Activated CD8-positive, alpha-beta T cell treated with anti-CD3 and anti-CD28 coated beads, Interleukin-2, amount 10 ng/mL, durations not matched to agents 7 days and 5 days (primary cell): ENCODE measurements at regions not wholly inside any gene's neighbourhood (a gene's known extent, or its start where the extent isn't known, plus 50 kb on each side); places are given as distances from the start of the nearest gene placed in this dataset.

ENCODE experiments used
- ATAC-seq: fragments of 150-1000 bp; cut with Tn5 transposase; one replicate; pipeline ENCODE4 v1.10.0; 2021; ENCODE audit warnings: moderate library complexity
- CTCF ChIA-PET: fragments of 350-600 bp; sonication (Branson Sonifier 250); formaldehyde crosslinking; loops from one replicate; lab custom pipeline; 2021; ENCODE audit warnings: antibody characterized with exemption; lab: Charles Lee
- POLR2A ChIA-PET: fragments of 350-600 bp; sonication (Branson Sonifier 250); formaldehyde crosslinking; loops from one replicate; lab custom pipeline; 2021; ENCODE audit warnings: antibody characterized with exemption; lab: Charles Lee
- DNase-seq: peaks from one replicate; pipeline ENCODE4 v3.0.0-alpha.2; 2020
- H3K27ac Mint-ChIP-seq: one replicate; pipeline ENCODE4 v1.8.0; 2021; ENCODE audit warnings: mild to moderate bottlenecking, mixed read lengths
- H3K27me3 Mint-ChIP-seq: one replicate; pipeline ENCODE4 v1.8.0; 2021; ENCODE audit warnings: low read depth, mixed read lengths
- H3K36me3 Mint-ChIP-seq: one replicate; pipeline ENCODE4 v1.8.0; 2021; ENCODE audit warnings: low read depth, mixed read lengths
- H3K4me1 Mint-ChIP-seq: one replicate; pipeline ENCODE4 v1.8.0; 2021; ENCODE audit warnings: low read depth, mixed read lengths
- H3K4me3 Mint-ChIP-seq: one replicate; pipeline ENCODE4 v1.8.0; 2021; ENCODE audit warnings: mild to moderate bottlenecking, mixed read lengths
- H3K9me3 Mint-ChIP-seq: one replicate; pipeline ENCODE4 v1.8.0; 2022; ENCODE audit warnings: mixed read lengths; ENCODE audit not compliant: insufficient read depth

DNA sequence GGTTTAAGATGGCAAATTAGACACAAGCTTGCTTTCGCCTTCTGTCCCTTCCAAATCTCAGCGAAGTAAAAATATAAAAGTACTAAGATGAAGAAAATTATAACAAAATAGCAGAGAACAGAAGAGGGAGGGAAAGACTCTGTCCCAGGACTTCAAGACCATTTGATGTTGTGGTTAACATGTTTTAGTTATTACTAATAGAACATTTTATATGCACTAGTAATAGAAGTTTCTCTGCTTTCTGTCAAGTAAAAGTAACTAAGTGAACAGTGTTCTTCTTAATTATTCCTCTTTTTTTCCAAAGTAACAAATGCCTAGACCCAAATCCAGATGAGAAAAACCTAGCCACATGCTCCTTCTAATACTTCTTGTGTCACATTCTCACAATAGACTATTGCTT is 85.1 kb upstream of the DAAM1 start:
- ChIA-PET CTCF (no interaction called here), POLR2A (no interaction called here)
- no peak overlapping the region for H3K27ac Mint-ChIP-seq
- no peaks in the 10 kb centered on the region for H3K4me1 Mint-ChIP-seq
- H3K36me3 Mint-ChIP-seq, result no peaks in the 10 kb centered on the region
- peaks cover 20% of the 10 kb centered on the region for H3K27me3 Mint-ChIP-seq
- no peaks in the 10 kb centered on the region for H3K9me3 Mint-ChIP-seq
- ATAC-seq (no peak), DNase-seq (no peak)
- no peak overlapping the region for H3K4me3 Mint-ChIP-seq

DNA sequence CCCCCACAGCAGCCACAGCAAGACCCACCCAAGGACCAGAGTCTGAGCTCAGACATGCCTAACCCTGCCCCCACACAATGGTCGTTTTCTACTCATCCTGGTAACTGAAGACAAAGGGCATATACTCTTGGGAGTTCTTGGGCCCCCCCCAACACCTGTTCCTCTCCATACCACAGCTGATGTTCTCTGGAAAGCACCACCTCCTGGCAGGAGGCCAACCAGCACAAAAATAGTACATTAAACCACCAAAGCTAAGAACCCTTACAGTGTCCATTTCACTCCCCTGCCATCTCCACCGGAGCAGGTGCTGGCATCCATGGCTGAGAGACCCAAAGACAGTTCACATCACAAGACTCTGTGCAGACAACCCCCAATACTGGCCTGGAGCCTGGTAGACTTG is 80.6 kb upstream of the DAAM1 start:
- H3K4me1 Mint-ChIP-seq, result no peaks in the 10 kb centered on the region
- H3K4me3 Mint-ChIP-seq, result no peak overlapping the region
- peaks cover 28% of the 10 kb centered on the region for H3K27me3 Mint-ChIP-seq
- H3K36me3 Mint-ChIP-seq, result no peaks in the 10 kb centered on the region
- ATAC-seq (no peak), DNase-seq (no peak)
- no peaks in the 10 kb centered on the region for H3K9me3 Mint-ChIP-seq
- ChIA-PET CTCF (interaction anchor here (1.3 kb wide), 1 partner anchor 336 kb away, joined by 3 read pairs; no protein-coding TSS in a partner anchor), POLR2A (no interaction called here)
- H3K27ac Mint-ChIP-seq, result no peak overlapping the region

DNA sequence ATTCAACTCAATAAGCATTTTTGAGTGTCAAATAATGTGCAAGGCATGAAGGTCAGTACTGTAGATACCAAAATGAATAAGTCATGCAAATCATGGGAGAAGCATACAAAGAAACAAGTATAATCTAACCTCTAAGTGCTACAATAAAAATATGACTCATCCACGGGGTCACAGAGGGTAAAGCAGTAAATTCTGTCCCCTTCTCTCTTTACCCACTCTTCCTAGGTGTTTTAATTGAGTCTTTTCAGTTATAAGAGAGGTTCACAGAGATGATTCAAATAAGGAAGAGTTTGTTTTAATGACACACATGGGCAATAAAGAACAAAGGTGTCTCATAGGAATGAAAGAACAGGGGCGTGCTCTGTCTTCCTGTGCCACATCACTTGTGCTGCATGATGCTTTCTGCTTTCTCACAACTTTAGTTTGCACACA is 71.5 kb upstream of the DAAM1 start:
- ATAC-seq (no peak), DNase-seq (no peak)
- ChIA-PET POLR2A (no interaction called here), CTCF (no interaction called here)
- no peaks in the 10 kb centered on the region for H3K36me3 Mint-ChIP-seq
- no peak overlapping the region for H3K4me3 Mint-ChIP-seq
- H3K4me1 Mint-ChIP-seq, result no peaks in the 10 kb centered on the region
- H3K27ac Mint-ChIP-seq, result no peak overlapping the region
- H3K27me3 Mint-ChIP-seq, result peaks cover 47% of the 10 kb centered on the region
- H3K9me3 Mint-ChIP-seq, result no peaks in the 10 kb centered on the region

DNA sequence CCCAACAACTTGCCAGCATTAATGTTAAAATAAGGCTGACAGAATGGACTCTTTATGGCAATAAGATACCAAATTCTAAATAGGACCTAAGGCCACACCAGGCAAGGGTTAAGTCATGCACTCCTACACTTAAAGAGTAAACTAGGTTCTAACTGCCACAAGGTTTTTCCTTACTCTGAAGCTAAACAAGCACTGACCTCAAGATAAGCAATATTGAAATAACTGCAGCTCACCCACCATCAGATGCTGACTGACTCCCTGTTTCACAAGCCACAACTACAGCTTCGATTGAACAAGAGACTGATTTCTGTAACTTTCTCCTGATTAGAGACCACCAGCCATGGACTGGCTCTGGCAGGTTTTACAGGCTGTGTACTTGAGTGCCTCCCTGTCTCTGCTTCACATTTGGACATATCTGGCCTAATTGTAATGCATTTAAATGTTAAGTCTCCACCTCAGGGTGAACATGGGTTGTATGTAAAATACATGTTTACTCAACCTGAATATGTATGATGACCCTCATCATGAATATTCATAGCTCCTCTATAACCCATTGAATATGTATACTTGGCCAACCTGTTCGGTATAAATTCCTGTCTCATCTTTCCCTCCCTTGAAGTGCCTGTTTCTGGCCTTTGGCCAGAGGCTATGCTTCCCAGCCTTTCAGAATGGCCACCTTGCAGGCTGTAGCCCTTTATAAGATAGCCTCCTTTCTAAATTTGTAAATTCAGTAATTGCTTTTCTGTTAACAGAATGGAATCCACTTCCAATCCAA is 70.5 kb upstream of the DAAM1 start:
- DNase-seq (no peak), ATAC-seq (no peak)
- peaks cover 48% of the 10 kb centered on the region for H3K27me3 Mint-ChIP-seq
- no peaks in the 10 kb centered on the region for H3K4me1 Mint-ChIP-seq
- CTCF ChIA-PET, result interaction anchor here (0.6 kb wide), 1 partner anchor 616 kb away, joined by 3 read pairs; no protein-coding TSS in a partner anchor
- H3K4me3 Mint-ChIP-seq, result no peak overlapping the region
- no peaks in the 10 kb centered on the region for H3K9me3 Mint-ChIP-seq
- no peaks in the 10 kb centered on the region for H3K36me3 Mint-ChIP-seq
- POLR2A ChIA-PET, result no interaction called here
- no peak overlapping the region for H3K27ac Mint-ChIP-seq

DNA sequence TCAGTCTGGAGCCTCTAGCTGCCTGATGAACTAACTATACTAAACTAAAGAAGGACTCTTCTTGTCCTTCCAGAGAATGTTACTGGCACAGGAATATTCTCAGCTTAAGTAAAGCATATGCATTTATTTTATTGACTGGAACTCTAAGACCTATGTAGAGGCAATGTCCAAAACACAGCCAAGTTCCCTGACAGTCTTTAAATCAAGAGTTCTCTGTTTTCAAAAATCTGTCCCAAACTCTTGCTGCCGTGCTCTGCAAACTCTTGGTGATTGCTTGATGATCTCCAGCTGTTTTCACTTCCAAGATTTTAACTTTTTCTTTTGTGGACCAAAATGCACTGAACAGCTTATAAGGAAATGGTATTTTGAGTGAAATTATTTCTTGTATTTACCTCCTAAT is 67.5 kb upstream of the DAAM1 start:
- H3K27ac Mint-ChIP-seq, result no peak overlapping the region
- no peaks in the 10 kb centered on the region for H3K4me1 Mint-ChIP-seq
- DNase-seq (no peak), ATAC-seq (no peak)
- no peaks in the 10 kb centered on the region for H3K9me3 Mint-ChIP-seq
- CTCF ChIA-PET, result interaction anchor here (0.6 to 1.6 kb wide), 5 partner anchors 9 to 641 kb away, joined by 3 to 6 read pairs (median 3); partner anchors contain the start of gene CCDC175
- H3K4me3 Mint-ChIP-seq, result no peak overlapping the region
- H3K27me3 Mint-ChIP-seq, result peaks cover 48% of the 10 kb centered on the region
- H3K36me3 Mint-ChIP-seq, result no peaks in the 10 kb centered on the region
- POLR2A ChIA-PET, result no interaction called here

DNA sequence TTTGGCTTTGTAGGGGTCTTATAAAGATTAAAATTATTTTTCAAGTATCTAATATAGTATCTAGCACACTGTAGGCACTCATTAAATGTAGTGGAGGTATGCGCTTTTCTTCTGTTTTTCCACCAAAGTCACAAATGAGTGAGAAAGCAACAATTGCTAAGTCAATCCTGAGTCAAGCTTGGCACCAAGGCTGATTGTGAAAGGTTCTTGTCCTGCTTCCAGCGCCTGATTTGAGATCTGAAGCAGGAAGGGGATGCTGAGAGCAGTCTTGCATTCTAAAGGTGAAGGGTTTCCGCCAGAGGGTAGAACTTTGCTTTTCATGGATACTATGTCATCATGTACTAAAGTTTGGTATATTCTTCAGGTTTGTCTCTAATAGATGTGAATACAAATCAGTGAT is 64.9 kb upstream of the DAAM1 start:
- POLR2A ChIA-PET, result no interaction called here
- DNase-seq (no peak), ATAC-seq (no peak)
- H3K36me3 Mint-ChIP-seq, result no peaks in the 10 kb centered on the region
- H3K4me3 Mint-ChIP-seq, result no peak overlapping the region
- H3K27ac Mint-ChIP-seq, result no peak overlapping the region
- no peaks in the 10 kb centered on the region for H3K9me3 Mint-ChIP-seq
- peaks cover 39% of the 10 kb centered on the region for H3K27me3 Mint-ChIP-seq
- no peaks in the 10 kb centered on the region for H3K4me1 Mint-ChIP-seq
- CTCF ChIA-PET, result interaction anchor here (1.0 to 2.3 kb wide), 2 partner anchors 9 to 315 kb away, joined by 3 to 12 read pairs; no protein-coding TSS in a partner anchor

DNA sequence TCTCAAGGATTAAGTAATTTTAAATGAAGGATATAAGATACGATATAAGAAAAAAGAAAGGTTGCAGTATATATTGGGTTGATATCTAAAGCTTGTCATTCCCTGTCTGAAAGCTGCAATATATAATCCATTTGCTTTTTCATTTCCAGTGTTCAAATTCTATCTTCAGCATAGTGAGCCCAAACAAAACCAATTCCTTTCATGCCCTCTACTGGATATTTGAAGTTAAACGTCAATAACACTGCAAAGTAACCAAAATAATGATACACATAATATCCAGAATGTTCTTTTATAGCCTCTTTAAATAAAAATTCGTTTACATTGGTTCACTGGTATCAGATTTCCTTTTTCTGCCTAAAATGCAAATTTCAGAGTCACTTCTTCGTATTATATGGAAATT is 64.5 kb upstream of the DAAM1 start:
- ATAC-seq (no peak), DNase-seq (no peak)
- CTCF ChIA-PET, result interaction anchor here (1.0 to 2.3 kb wide), 3 partner anchors 10 to 315 kb away, joined by 3 to 12 read pairs (median 4); no protein-coding TSS in a partner anchor
- POLR2A ChIA-PET, result no interaction called here
- Mint-ChIP-seq H3K27me3 (peaks cover 40% of the 10 kb centered on the region), H3K36me3 (no peaks in the 10 kb centered on the region), H3K4me1 (no peaks in the 10 kb centered on the region), H3K27ac (no peak overlapping the region), H3K9me3 (no peaks in the 10 kb centered on the region), H3K4me3 (no peak overlapping the region)

DNA sequence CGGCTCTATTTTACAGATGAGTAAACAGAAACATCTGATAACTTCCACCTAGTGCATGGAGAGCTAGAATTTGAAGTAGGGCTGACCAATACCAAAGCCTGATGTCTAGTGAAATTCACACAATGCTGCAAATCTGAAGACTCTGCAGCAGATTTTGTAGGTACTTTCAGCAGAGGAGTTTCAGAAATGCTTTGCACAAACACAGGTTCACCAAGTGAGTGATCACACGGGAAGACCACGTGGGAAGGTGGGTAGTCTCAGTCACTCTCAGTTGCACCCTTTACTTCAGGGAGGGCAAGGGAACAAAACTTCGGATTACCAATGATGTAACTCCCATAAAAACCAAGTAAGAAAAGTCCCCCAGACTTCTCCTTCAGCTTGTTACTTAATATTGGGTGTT is 63.3 kb upstream of the DAAM1 start:
- CTCF ChIA-PET, result interaction anchor here (1.0 to 2.3 kb wide), 6 partner anchors 20 to 624 kb away, joined by 3 to 16 read pairs (median 6); partner anchors contain the start of gene CCDC175
- POLR2A ChIA-PET, result no interaction called here
- no peak for DNase-seq
- Mint-ChIP-seq H3K27ac (no peak overlapping the region), H3K36me3 (no peaks in the 10 kb centered on the region), H3K4me1 (no peaks in the 10 kb centered on the region), H3K27me3 (peaks cover 31% of the 10 kb centered on the region), H3K4me3 (no peak overlapping the region), H3K9me3 (no peaks in the 10 kb centered on the region)
- ATAC-seq, result no peak

DNA sequence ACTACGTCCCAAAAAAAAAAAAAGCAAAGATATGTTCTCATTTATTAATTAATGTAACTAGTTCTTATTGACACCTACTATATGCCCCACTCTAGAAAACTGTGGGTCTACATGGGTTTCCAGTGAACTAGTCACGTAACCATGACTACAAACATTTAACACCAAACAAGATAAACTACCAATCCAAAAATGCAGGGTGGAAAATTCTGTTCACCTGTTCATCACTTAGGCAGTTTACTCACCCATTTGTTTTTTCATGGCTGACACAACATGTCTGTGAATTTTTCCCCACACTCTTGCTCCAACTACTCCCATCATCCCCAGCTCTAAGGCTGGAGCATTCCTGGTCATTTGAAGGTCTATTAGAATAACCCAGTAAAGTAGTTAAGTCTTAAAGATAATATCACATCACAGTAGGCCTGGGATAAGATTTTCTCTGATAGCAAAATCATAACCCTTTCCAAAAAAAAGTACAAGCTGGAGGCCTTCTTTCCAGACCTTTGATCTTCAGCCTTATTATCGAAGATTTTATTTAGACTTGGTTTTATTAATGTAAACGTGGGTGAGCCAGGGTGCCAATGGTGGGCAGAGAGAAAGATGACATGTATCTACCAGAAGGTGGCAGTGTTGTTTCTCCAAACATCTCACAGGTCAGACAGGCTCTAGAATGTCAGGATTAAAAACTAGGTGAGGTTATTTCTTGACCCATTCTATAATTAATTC is 61.6 kb upstream of the DAAM1 start:
- peak; percentile 32 for DNase-seq
- Mint-ChIP-seq H3K27me3 (peaks cover 28% of the 10 kb centered on the region), H3K27ac (no peak overlapping the region), H3K9me3 (no peaks in the 10 kb centered on the region), H3K36me3 (no peaks in the 10 kb centered on the region), H3K4me3 (no peak overlapping the region), H3K4me1 (no peaks in the 10 kb centered on the region)
- ChIA-PET POLR2A (no interaction called here), CTCF (interaction anchor here (0.7 to 1.4 kb wide), 6 partner anchors 226 to 1192 kb away, joined by 3 to 7 read pairs (median 3); no protein-coding TSS in a partner anchor)
- peak; percentile 90 for ATAC-seq

DNA sequence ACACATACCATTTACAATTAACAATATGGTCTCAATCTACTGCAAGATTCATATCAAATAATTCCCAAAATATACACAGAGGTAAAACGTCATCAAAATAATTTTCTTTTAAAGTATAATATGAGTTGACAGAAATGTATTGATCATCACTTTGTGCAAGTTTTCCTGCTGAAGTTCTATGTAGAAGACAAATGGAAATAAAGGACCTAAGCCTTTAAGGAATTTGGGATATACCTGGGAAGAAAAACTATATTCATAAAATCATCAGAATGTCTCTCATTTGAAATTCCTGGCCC is 61.1 kb upstream of the DAAM1 start:
- H3K27ac Mint-ChIP-seq, result no peak overlapping the region
- no peak for DNase-seq

DNA sequence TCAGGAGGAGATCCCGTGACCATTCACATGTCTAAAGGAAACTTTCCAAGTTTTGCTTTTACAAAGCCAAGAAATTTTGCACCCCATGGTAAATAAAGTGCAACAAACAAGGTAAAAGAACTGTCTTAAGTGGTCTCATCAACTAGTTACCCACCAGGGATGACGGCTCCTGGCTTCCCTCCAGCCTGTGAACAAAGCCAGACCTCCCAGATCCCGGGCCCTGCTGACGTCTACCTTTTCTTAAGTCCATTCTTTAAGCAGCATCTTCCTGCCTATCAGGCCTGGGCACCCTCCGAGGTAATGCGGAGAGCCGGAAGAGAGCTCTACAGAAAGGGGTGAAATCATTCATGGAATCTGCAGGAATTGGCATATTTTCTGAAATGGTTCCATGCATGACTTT is 58.0 kb upstream of the DAAM1 start:
- Mint-ChIP-seq H3K9me3 (no peaks in the 10 kb centered on the region), H3K4me3 (no peak overlapping the region), H3K27ac (no peak overlapping the region), H3K36me3 (no peaks in the 10 kb centered on the region), H3K27me3 (peaks cover 42% of the 10 kb centered on the region), H3K4me1 (no peaks in the 10 kb centered on the region)
- ATAC-seq, result no peak
- CTCF ChIA-PET, result interaction anchor here (1.9 to 3.4 kb wide), 2 partner anchors 10 to 313 kb away, joined by 6 to 26 read pairs; no protein-coding TSS in a partner anchor
- POLR2A ChIA-PET, result no interaction called here
- no peak for DNase-seq

More for the DNA sequence above, 61.1 kb upstream of the DAAM1 start:
- no peaks in the 10 kb centered on the region for H3K4me1 Mint-ChIP-seq
- H3K36me3 Mint-ChIP-seq, result no peaks in the 10 kb centered on the region
- H3K27me3 Mint-ChIP-seq, result peaks cover 29% of the 10 kb centered on the region
- CTCF ChIA-PET, result interaction anchor here (0.7 to 1.2 kb wide), 5 partner anchors 225 to 1192 kb away, joined by 3 to 7 read pairs (median 3); no protein-coding TSS in a partner anchor
- ATAC-seq, result no peak
- POLR2A ChIA-PET, result no interaction called here
- no peak overlapping the region for H3K4me3 Mint-ChIP-seq
- H3K9me3 Mint-ChIP-seq, result no peaks in the 10 kb centered on the region
